T-helper 17 cell (primary cell): ENCODE measurements at regions not wholly inside any gene's neighbourhood (a gene's known extent, or its start where the extent isn't known, plus 50 kb on each side); places are given as distances from the start of the nearest gene placed in this dataset.
"Not testable (repeated sequence)": the region's sequence is repeated elsewhere in the genome, so short reads cannot be mapped to it uniquely, and the experiment has no call there.

Experiments
- ATAC-seq: fragments of 150-1000 bp; cut with Tn5 transposase; 2 replicates; pipeline ENCODE4 v1.10.0; 2021; ENCODE audit warnings: mild to moderate bottlenecking, moderate library complexity
- DNase-seq, 3 donors: peaks; one replicate each; pipeline versions ENCODE4 v3.0.0 to v3.0.0-alpha.2; 2020 to 2021
- H3K9me3 ChIP-seq: one replicate; pipeline ENCODE4 v1.7.0; 2013; ENCODE audit warnings: low read length, mild to moderate bottlenecking; ENCODE audit not compliant: control insufficient read depth, poor library complexity, severe bottlenecking
- H3K27ac Mint-ChIP-seq: one replicate; pipeline ENCODE4 v1.8.0; 2022; ENCODE audit warnings: mild to moderate bottlenecking, moderate library complexity, mixed read lengths
- H3K27me3 Mint-ChIP-seq: one replicate; pipeline ENCODE4 v1.8.0; 2022; ENCODE audit warnings: mixed read lengths
- H3K36me3 Mint-ChIP-seq: one replicate; pipeline ENCODE4 v1.8.0; 2022; ENCODE audit warnings: low read depth, mixed read lengths
- H3K4me1 Mint-ChIP-seq: one replicate; pipeline ENCODE4 v1.8.0; 2022; ENCODE audit warnings: mild to moderate bottlenecking, mixed read lengths
- H3K4me3 Mint-ChIP-seq: one replicate; pipeline ENCODE4 v1.8.0; 2022; ENCODE audit warnings: mild to moderate bottlenecking, moderate library complexity, mixed read lengths

GRCh38 chr1:87973896-87974295 is 645.2 kb downstream of the LMO4 start:
- ATAC-seq: no peak
- no peak for DNase-seq
- no peaks in the 10 kb centered on the region for H3K9me3 ChIP-seq
- peaks cover 29% of the 10 kb centered on the region for H3K27me3 Mint-ChIP-seq
- no peaks in the 10 kb centered on the region for H3K36me3 Mint-ChIP-seq
- H3K4me1 Mint-ChIP-seq: no peaks in the 10 kb centered on the region
- H3K4me3 Mint-ChIP-seq: no peak overlapping the region
- no peak overlapping the region for H3K27ac Mint-ChIP-seq

GRCh38 chr1:87976316-87976715 is 647.6 kb downstream of the LMO4 start:
- H3K9me3 ChIP-seq: no peaks in the 10 kb centered on the region
- no peak overlapping the region for H3K4me3 Mint-ChIP-seq
- H3K36me3 Mint-ChIP-seq: no peaks in the 10 kb centered on the region
- ATAC-seq (no peak), DNase-seq (no peak)
- no peaks in the 10 kb centered on the region for H3K4me1 Mint-ChIP-seq
- no peak overlapping the region for H3K27ac Mint-ChIP-seq
- H3K27me3 Mint-ChIP-seq: peaks cover 35% of the 10 kb centered on the region

GRCh38 chr1:87977145-87977544 is 648.5 kb downstream of the LMO4 start:
- Mint-ChIP-seq H3K4me1 (no peaks in the 10 kb centered on the region), H3K27ac (no peak overlapping the region), H3K27me3 (peaks cover 35% of the 10 kb centered on the region), H3K4me3 (no peak overlapping the region), H3K36me3 (no peaks in the 10 kb centered on the region)
- ATAC-seq: no peak
- DNase-seq: no peak
- no peaks in the 10 kb centered on the region for H3K9me3 ChIP-seq

- no peak for ATAC-seq
- no peak overlapping the region for H3K4me3 Mint-ChIP-seq
- H3K27me3 Mint-ChIP-seq: peaks cover 48% of the 10 kb centered on the region
- H3K36me3 Mint-ChIP-seq: no peaks in the 10 kb centered on the region
- DNase-seq: no peak
- H3K27ac Mint-ChIP-seq: no peak overlapping the region
- H3K4me1 Mint-ChIP-seq: no peaks in the 10 kb centered on the region
- no peaks in the 10 kb centered on the region for H3K9me3 ChIP-seq
Observed at GRCh38 chr1:87979079-87979478, 650.4 kb downstream of the LMO4 start.

GRCh38 chr1:87980494-87980893 is 651.8 kb downstream of the LMO4 start:
- DNase-seq: no peak
- no peaks in the 10 kb centered on the region for H3K9me3 ChIP-seq
- Mint-ChIP-seq H3K4me1 (no peaks in the 10 kb centered on the region), H3K36me3 (no peaks in the 10 kb centered on the region), H3K27me3 (peaks cover 54% of the 10 kb centered on the region), H3K27ac (no peak overlapping the region), H3K4me3 (no peak overlapping the region)
- ATAC-seq: no peak

GRCh38 chr1:87981386-87981785 is 652.7 kb downstream of the LMO4 start:
- ATAC-seq: no peak
- no peak overlapping the region for H3K27ac Mint-ChIP-seq
- H3K27me3 Mint-ChIP-seq: peaks cover 47% of the 10 kb centered on the region
- no peak for DNase-seq
- H3K36me3 Mint-ChIP-seq: no peaks in the 10 kb centered on the region
- no peaks in the 10 kb centered on the region for H3K9me3 ChIP-seq
- H3K4me1 Mint-ChIP-seq: no peaks in the 10 kb centered on the region
- no peak overlapping the region for H3K4me3 Mint-ChIP-seq

GRCh38 chr1:87981810-87982209 is 653.1 kb downstream of the LMO4 start:
- H3K4me1 Mint-ChIP-seq: no peaks in the 10 kb centered on the region
- peaks cover 48% of the 10 kb centered on the region for H3K27me3 Mint-ChIP-seq
- no peak for ATAC-seq

GRCh38 chr1:87983841-87984240 is 655.2 kb downstream of the LMO4 start:
- Mint-ChIP-seq H3K4me1 (no peaks in the 10 kb centered on the region), H3K36me3 (no peaks in the 10 kb centered on the region), H3K27ac (no peak overlapping the region), H3K4me3 (no peak overlapping the region), H3K27me3 (peaks cover 52% of the 10 kb centered on the region)
- no peak for DNase-seq
- ATAC-seq: no peak
- no peaks in the 10 kb centered on the region for H3K9me3 ChIP-seq

More at GRCh38 chr1:87981810-87982209, 653.1 kb downstream of the LMO4 start:
- no peak for DNase-seq
- H3K4me3 Mint-ChIP-seq: no peak overlapping the region
- H3K27ac Mint-ChIP-seq: no peak overlapping the region
- H3K36me3 Mint-ChIP-seq: no peaks in the 10 kb centered on the region
- H3K9me3 ChIP-seq: no peaks in the 10 kb centered on the region

- Mint-ChIP-seq H3K4me3 (no peak overlapping the region), H3K36me3 (no peaks in the 10 kb centered on the region), H3K27me3 (peaks cover 52% of the 10 kb centered on the region), H3K4me1 (no peaks in the 10 kb centered on the region), H3K27ac (no peak overlapping the region)
- ATAC-seq (no peak), DNase-seq (no peak)
- H3K9me3 ChIP-seq: no peaks in the 10 kb centered on the region
Observed at GRCh38 chr1:87985071-87985470, 656.4 kb downstream of the LMO4 start.

- ATAC-seq: no peak
- Mint-ChIP-seq H3K27me3 (peaks cover 52% of the 10 kb centered on the region), H3K27ac (no peak overlapping the region)
Observed at GRCh38 chr1:87986130-87986866, 657.6 kb downstream of the LMO4 start.

GRCh38 chr1:87989346-87989745 is 660.7 kb downstream of the LMO4 start:
- no peaks in the 10 kb centered on the region for H3K9me3 ChIP-seq
- Mint-ChIP-seq H3K27ac (no peak overlapping the region), H3K4me1 (no peaks in the 10 kb centered on the region), H3K36me3 (no peaks in the 10 kb centered on the region), H3K27me3 (peaks cover 36% of the 10 kb centered on the region), H3K4me3 (no peak overlapping the region)
- no peak for DNase-seq
- ATAC-seq: no peak

More at GRCh38 chr1:87986130-87986866, 657.6 kb downstream of the LMO4 start:
- DNase-seq: no peak
- no peaks in the 10 kb centered on the region for H3K4me1 Mint-ChIP-seq
- H3K9me3 ChIP-seq: no peaks in the 10 kb centered on the region
- H3K36me3 Mint-ChIP-seq: no peaks in the 10 kb centered on the region
- H3K4me3 Mint-ChIP-seq: no peak overlapping the region

- not testable (repeated sequence) for H3K36me3 Mint-ChIP-seq, H3K27ac Mint-ChIP-seq, DNase-seq, H3K4me3 Mint-ChIP-seq, H3K9me3 ChIP-seq, H3K4me1 Mint-ChIP-seq, ATAC-seq
- peaks cover 29% of the 10 kb centered on the region for H3K27me3 Mint-ChIP-seq
Observed at GRCh38 chr1:87992536-87992935, 663.9 kb downstream of the LMO4 start.

- DNase-seq (no peak), ATAC-seq (no peak)
- no peak overlapping the region for H3K27ac Mint-ChIP-seq
Observed at GRCh38 chr1:87993051-87993450, 664.4 kb downstream of the LMO4 start.

GRCh38 chr1:87999852-88000251 is 671.2 kb downstream of the LMO4 start:
- no peak for DNase-seq
- H3K9me3 ChIP-seq: no peaks in the 10 kb centered on the region
- no peak for ATAC-seq
- H3K36me3 Mint-ChIP-seq: no peaks in the 10 kb centered on the region
- no peak overlapping the region for H3K27ac Mint-ChIP-seq
- peaks cover 27% of the 10 kb centered on the region for H3K27me3 Mint-ChIP-seq
- no peak overlapping the region for H3K4me3 Mint-ChIP-seq
- H3K4me1 Mint-ChIP-seq: no peaks in the 10 kb centered on the region

More at GRCh38 chr1:87993051-87993450, 664.4 kb downstream of the LMO4 start:
- no peak overlapping the region for H3K4me3 Mint-ChIP-seq
- H3K4me1 Mint-ChIP-seq: no peaks in the 10 kb centered on the region
- H3K27me3 Mint-ChIP-seq: peaks cover 24% of the 10 kb centered on the region
- no peaks in the 10 kb centered on the region for H3K36me3 Mint-ChIP-seq
- H3K9me3 ChIP-seq: no peaks in the 10 kb centered on the region
